ENCODE measurements at regions not wholly inside any gene's neighbourhood (a gene's known extent, or its start where the extent isn't known, plus 50 kb on each side); places are given as distances from the start of the nearest gene placed in this dataset.

DNA sequence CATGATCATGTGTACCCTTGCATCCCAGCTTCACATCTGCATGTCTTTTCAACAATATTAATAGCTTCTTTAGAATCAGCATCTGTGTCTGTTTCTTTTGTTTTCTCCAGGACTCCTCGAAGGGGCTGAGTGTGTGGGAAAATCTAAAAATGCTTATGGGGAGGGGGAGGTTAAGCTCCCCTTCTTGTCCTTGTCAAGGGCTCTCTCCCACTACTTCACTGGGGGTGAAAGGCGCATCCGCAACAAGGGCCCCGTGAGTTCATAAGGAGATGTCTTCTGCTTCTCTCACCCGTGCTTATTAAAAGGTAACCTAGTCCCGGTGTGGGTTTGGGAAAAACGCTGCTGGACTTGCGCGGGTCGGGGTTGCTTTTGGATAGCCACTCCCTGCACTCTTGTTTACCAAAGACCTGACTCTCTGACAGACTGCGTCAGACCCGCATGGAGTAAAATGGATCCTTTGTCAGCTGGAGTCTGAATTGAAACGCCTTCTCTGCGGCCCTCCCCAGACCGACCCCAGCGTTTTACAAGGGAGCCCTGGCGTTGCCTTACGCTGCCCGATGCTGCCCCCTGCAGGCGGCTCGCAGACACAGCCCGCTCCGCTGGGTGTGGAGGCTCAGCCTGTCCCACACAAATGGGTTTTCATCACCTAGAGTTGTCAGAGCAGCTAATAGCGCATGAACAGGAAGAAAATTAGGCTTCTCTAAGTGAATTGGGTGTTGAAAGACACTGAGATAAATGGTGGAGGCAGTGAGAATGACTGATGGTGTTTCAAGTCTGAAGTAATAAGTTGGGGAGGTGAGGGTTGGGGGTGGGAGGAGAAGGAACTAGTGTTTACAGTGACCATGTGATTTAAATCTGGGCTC lies 53.8 kb downstream of the IER5 start:
- H3K9me3 ChIP-seq (ENCODE audit: control insufficient read depth in 2 of 2, low read length in 2 of 2) = no peaks in the 10 kb centered on the region
- peaks cover 12 to 13% of the 10 kb centered on the region in 2 donors for H3K4me1 ChIP-seq (ENCODE audit: control insufficient read depth in 2 of 2, insufficient read depth in 2 of 2, low read length in 2 of 2)
- H3K27me3 ChIP-seq (ENCODE audit: control insufficient read depth in 2 of 2, insufficient read depth in 2 of 2, low read length in 2 of 2) = no peaks in the 10 kb centered on the region
- H3K9ac ChIP-seq (ENCODE audit: low read depth in 1 of 2, low read length in 2 of 2) = peak overlapping the region; percentile 41 to 68
- peak overlapping the region; percentile 41 to 52 for H3K4me3 ChIP-seq (ENCODE audit: low read length in 2 of 2)
- no peak overlapping the region for H3K27ac ChIP-seq (ENCODE audit: low read depth in 2 of 2, low read length in 2 of 2)
- H3K36me3 ChIP-seq (ENCODE audit: control insufficient read depth in 2 of 2, insufficient read depth in 2 of 2, low read length in 2 of 2) = no peaks in the 10 kb centered on the region

GRCh38 chr1:181143102-181143859 lies 54.8 kb downstream of the IER5 start:
- peaks cover 12 to 13% of the 10 kb centered on the region in 2 donors for H3K4me1 ChIP-seq (ENCODE audit: control insufficient read depth in 2 of 2, insufficient read depth in 2 of 2, low read length in 2 of 2)
- H3K9me3 ChIP-seq (ENCODE audit: control insufficient read depth in 2 of 2, low read length in 2 of 2) = no peaks in the 10 kb centered on the region
- no peak overlapping the region for H3K9ac ChIP-seq (ENCODE audit: low read depth in 1 of 2, low read length in 2 of 2)
- H3K4me3 ChIP-seq (ENCODE audit: low read length in 2 of 2) = no peak overlapping the region
- H3K36me3 ChIP-seq (ENCODE audit: control insufficient read depth in 2 of 2, insufficient read depth in 2 of 2, low read length in 2 of 2) = no peaks in the 10 kb centered on the region
- no peaks in the 10 kb centered on the region for H3K27me3 ChIP-seq (ENCODE audit: control insufficient read depth in 2 of 2, insufficient read depth in 2 of 2, low read length in 2 of 2)
- H3K27ac ChIP-seq (ENCODE audit: low read depth in 2 of 2, low read length in 2 of 2) = no peak overlapping the region

DNA sequence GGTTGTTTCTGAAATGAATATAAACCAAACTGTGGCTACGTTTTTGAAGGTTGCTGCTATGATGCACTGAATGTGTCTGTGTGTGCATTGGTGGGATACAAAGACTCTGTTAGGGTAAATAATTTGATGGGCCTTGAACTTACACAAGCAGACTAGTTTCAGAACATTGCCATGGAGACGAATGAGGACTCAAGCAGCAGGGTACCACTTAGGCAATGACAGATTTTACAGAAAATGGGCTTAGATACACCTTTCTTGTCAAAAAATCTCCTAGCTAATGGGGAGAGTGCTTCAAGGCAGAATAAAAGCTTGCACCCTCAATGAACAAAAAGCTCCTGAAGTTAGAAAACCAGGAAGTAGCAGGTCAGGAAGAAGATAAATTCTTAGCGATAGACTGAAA lies 55.7 kb downstream of the IER5 start:
- Histone ChIP-seq H3K9ac (ENCODE audit: low read depth in 1 of 2, low read length in 2 of 2) (no peak overlapping the region), H3K27me3 (ENCODE audit: control insufficient read depth in 2 of 2, insufficient read depth in 2 of 2, low read length in 2 of 2) (no peaks in the 10 kb centered on the region), H3K27ac (ENCODE audit: low read depth in 2 of 2, low read length in 2 of 2) (no peak overlapping the region), H3K9me3 (ENCODE audit: control insufficient read depth in 2 of 2, low read length in 2 of 2) (no peaks in the 10 kb centered on the region), H3K4me1 (ENCODE audit: control insufficient read depth in 2 of 2, insufficient read depth in 2 of 2, low read length in 2 of 2) (peaks cover 12 to 13% of the 10 kb centered on the region in 2 donors), H3K36me3 (ENCODE audit: control insufficient read depth in 2 of 2, insufficient read depth in 2 of 2, low read length in 2 of 2) (no peaks in the 10 kb centered on the region), H3K4me3 (ENCODE audit: low read length in 2 of 2) (no peak overlapping the region)

DNA sequence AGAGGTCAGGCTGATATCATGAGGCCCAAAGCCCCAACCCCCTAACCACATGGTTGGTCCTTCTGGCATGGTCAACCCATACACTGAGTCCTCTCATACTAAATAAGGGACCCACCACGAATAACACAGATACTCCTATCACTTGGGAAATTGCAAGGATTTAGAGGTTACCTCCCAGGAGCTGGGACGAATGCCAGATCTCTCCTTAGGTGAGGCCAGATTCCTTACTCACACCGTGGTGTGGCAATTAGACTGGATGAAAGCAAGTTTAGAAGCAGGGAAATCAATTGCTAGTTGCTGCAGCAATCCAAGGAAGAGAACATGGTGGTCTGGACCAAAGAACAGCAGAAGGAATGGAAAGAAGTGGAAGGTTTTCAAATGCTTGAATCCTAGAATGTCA lies 60.1 kb downstream of the IER5 start:
- Histone ChIP-seq H3K4me1 (ENCODE audit: control insufficient read depth in 2 of 2, insufficient read depth in 2 of 2, low read length in 2 of 2) (peaks cover 4 to 15% of the 10 kb centered on the region in 2 donors), H3K4me3 (ENCODE audit: low read length in 2 of 2) (no peak overlapping the region), H3K27ac (ENCODE audit: low read depth in 2 of 2, low read length in 2 of 2) (no peak overlapping the region), H3K27me3 (ENCODE audit: control insufficient read depth in 2 of 2, insufficient read depth in 2 of 2, low read length in 2 of 2) (no peaks in the 10 kb centered on the region), H3K9me3 (ENCODE audit: control insufficient read depth in 2 of 2, low read length in 2 of 2) (no peaks in the 10 kb centered on the region), H3K36me3 (ENCODE audit: control insufficient read depth in 2 of 2, insufficient read depth in 2 of 2, low read length in 2 of 2) (no peaks in the 10 kb centered on the region), H3K9ac (ENCODE audit: low read depth in 1 of 2, low read length in 2 of 2) (no peak overlapping the region)

DNA sequence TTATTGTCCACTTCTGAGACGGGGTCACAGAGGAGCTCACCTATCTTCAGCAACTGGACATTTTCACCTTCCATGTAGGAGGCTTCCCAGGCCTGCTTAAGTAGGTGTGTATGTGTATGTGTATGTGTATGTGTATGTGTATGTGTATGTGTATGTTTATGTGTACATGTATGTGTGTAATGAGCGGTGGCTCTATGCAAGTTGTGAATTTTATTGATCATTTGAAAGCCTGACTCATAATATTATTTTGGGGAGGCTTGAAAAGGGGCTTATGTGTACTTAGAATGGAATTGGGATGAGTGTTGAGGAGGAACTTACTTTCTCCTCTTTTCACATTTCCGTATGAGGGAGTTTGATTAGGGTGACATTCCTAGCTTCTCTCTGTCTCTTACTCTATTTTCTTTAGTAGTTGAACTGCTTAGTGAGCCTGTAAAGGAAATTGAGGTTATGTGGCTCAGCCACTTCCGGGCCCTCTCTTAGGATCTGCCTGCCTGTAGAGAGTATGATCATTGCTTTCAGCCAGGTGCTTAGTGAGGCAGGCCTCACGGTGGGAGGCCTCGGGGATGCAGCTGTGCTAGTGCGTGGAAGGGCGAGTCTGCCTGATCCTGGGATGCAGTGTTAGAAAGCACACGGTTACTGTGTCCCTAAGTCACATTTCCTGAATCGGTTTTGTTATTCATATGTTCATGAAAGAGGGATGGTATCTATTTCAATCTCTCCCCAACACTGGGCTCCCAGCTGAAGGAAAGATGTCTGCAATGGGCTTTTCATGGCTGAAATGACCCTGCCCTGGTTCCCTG lies 61.0 kb downstream of the IER5 start:
- Histone ChIP-seq H3K27me3 (ENCODE audit: control insufficient read depth in 2 of 2, insufficient read depth in 2 of 2, low read length in 2 of 2) (no peaks in the 10 kb centered on the region), H3K4me3 (ENCODE audit: low read length in 2 of 2) (peak overlapping the region in 1 of 2 donors; percentile 16), H3K36me3 (ENCODE audit: control insufficient read depth in 2 of 2, insufficient read depth in 2 of 2, low read length in 2 of 2) (no peaks in the 10 kb centered on the region), H3K9ac (ENCODE audit: low read depth in 1 of 2, low read length in 2 of 2) (no peak overlapping the region), H3K27ac (ENCODE audit: low read depth in 2 of 2, low read length in 2 of 2) (peak overlapping the region in 1 of 2 donors; percentile 35), H3K9me3 (ENCODE audit: control insufficient read depth in 2 of 2, low read length in 2 of 2) (no peaks in the 10 kb centered on the region), H3K4me1 (ENCODE audit: control insufficient read depth in 2 of 2, insufficient read depth in 2 of 2, low read length in 2 of 2) (peaks cover 4 to 15% of the 10 kb centered on the region in 2 donors)

GRCh38 chr1:181150273-181150672 lies 61.8 kb downstream of the IER5 start:
- no peaks in the 10 kb centered on the region for H3K27me3 ChIP-seq (ENCODE audit: control insufficient read depth in 2 of 2, insufficient read depth in 2 of 2, low read length in 2 of 2)
- H3K36me3 ChIP-seq (ENCODE audit: control insufficient read depth in 2 of 2, insufficient read depth in 2 of 2, low read length in 2 of 2) = no peaks in the 10 kb centered on the region
- H3K27ac ChIP-seq (ENCODE audit: low read depth in 2 of 2, low read length in 2 of 2) = no peak overlapping the region
- H3K4me1 ChIP-seq (ENCODE audit: control insufficient read depth in 2 of 2, insufficient read depth in 2 of 2, low read length in 2 of 2) = peaks cover 4 to 15% of the 10 kb centered on the region in 2 donors
- no peak overlapping the region for H3K4me3 ChIP-seq (ENCODE audit: low read length in 2 of 2)
- no peaks in the 10 kb centered on the region for H3K9me3 ChIP-seq (ENCODE audit: control insufficient read depth in 2 of 2, low read length in 2 of 2)
- no peak overlapping the region for H3K9ac ChIP-seq (ENCODE audit: low read depth in 1 of 2, low read length in 2 of 2)

- no peaks in the 10 kb centered on the region for H3K27me3 ChIP-seq (ENCODE audit: control insufficient read depth in 2 of 2, insufficient read depth in 2 of 2, low read length in 2 of 2)
- no peaks in the 10 kb centered on the region for H3K36me3 ChIP-seq (ENCODE audit: control insufficient read depth in 2 of 2, insufficient read depth in 2 of 2, low read length in 2 of 2)
- peaks cover 4 to 15% of the 10 kb centered on the region in 2 donors for H3K4me1 ChIP-seq (ENCODE audit: control insufficient read depth in 2 of 2, insufficient read depth in 2 of 2, low read length in 2 of 2)
- H3K27ac ChIP-seq (ENCODE audit: low read depth in 2 of 2, low read length in 2 of 2) = no peak overlapping the region
- H3K4me3 ChIP-seq (ENCODE audit: low read length in 2 of 2) = no peak overlapping the region
- H3K9ac ChIP-seq (ENCODE audit: low read depth in 1 of 2, low read length in 2 of 2) = no peak overlapping the region
- no peaks in the 10 kb centered on the region for H3K9me3 ChIP-seq (ENCODE audit: control insufficient read depth in 2 of 2, low read length in 2 of 2)
Measured at GRCh38 chr1:181150842-181151241, 62.3 kb downstream of the IER5 start.

- Histone ChIP-seq H3K36me3 (ENCODE audit: control insufficient read depth in 2 of 2, insufficient read depth in 2 of 2, low read length in 2 of 2) (no peaks in the 10 kb centered on the region), H3K27me3 (ENCODE audit: control insufficient read depth in 2 of 2, insufficient read depth in 2 of 2, low read length in 2 of 2) (no peaks in the 10 kb centered on the region), H3K27ac (ENCODE audit: low read depth in 2 of 2, low read length in 2 of 2) (peak overlapping the region; percentile 70 to 77), H3K9ac (ENCODE audit: low read depth in 1 of 2, low read length in 2 of 2) (peak overlapping the region in 1 of 2 donors; percentile 34), H3K9me3 (ENCODE audit: control insufficient read depth in 2 of 2, low read length in 2 of 2) (no peaks in the 10 kb centered on the region), H3K4me1 (ENCODE audit: control insufficient read depth in 2 of 2, insufficient read depth in 2 of 2, low read length in 2 of 2) (peaks cover 4 to 15% of the 10 kb centered on the region in 2 donors), H3K4me3 (ENCODE audit: low read length in 2 of 2) (no peak overlapping the region)
Measured at GRCh38 chr1:181151378-181152326, 63.2 kb downstream of the IER5 start.
